ENCODE measurements at regions not wholly inside any gene's neighbourhood (a gene's known extent, or its start where the extent isn't known, plus 50 kb on each side); places are given as distances from the start of the nearest gene placed in this dataset.

DNA sequence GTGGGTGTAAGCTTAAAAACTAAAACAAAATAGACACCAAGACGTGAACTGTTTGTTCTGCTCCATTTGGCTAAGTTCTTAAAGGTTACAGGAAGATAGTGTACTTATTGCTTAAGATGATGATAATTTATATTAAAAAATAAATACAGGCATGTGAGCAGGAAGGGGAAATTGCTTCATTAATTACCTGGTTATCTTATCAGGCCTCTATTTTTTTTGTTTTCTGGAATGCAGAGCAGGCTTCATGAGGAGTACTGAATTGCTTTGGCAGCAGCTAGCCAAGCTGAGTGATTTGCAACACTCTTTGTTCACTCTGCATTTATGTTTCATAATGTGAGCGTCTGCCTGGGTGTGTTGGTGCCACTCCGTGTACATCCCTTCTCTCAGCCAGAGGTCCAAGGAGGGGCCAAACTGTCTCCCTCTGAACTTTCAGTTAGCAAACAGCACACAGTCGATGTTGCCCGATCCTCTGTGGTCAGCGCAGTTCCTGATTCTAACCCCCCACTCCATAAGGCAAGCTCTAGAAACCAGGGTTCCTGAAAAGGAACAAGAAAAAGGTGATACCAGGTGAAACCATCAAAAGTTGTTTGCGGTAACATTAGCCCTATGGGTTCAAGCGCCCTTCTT lies 348.2 kb downstream of the SPRY1 start:
- TF ChIP-seq POLR2A (IDR thresholded peaks at IDR 0.05; ENCODE audit: low read depth, low read length): no peak
- TF ChIP-seq TAF1 (IDR thresholded peaks at IDR 0.05; ENCODE audit: borderline replicate concordance, low read depth, low read length): no peak

Measured in GM12892 (cell line).